Activated CD4-positive, CD25-positive, alpha-beta regulatory T cell treated with anti-CD3 and anti-CD28 coated beads, Interleukin-2, amount 50 U/mL, for 16 hours (primary cell): ENCODE measurements at regions not wholly inside any gene's neighbourhood (a gene's known extent, or its start where the extent isn't known, plus 50 kb on each side); places are given as distances from the start of the nearest gene placed in this dataset.

Experiments used
- DNase-seq: peaks from one replicate; pipeline ENCODE4 v3.0.0-alpha.2; 2020; ENCODE audit warnings: low read depth, low spot score

DNA sequence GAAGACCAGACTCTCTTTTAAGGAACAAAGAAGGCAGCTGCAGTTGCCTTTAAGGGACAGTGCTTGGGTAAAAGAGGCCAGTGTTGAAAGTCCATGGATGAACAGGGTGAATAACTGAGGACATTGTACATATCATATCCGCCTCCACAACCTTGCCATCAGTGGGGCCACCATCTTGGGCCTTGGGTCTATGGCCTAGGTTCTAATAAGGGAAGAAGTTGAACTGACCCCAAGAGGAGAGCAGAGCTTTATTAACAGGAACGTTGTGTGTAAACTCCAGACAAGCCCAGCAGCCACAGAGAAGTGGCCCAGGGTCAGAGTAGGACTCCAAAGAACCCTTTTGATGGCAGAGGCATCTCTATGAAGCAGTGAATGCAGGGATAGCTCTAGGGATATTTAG, 332.8 kb downstream of the CYP26B1 start:
- no peak for DNase-seq

GRCh38 chr2:71813807-71814470, 333.7 kb downstream of the CYP26B1 start:
- no peak for DNase-seq

GRCh38 chr2:71813315-71813714, 334.3 kb downstream of the CYP26B1 start:
- no peak for DNase-seq

GRCh38 chr2:71812736-71813135, 334.9 kb downstream of the CYP26B1 start:
- no peak for DNase-seq

- no peak for DNase-seq
Measured at GRCh38 chr2:71811726-71812125, 335.9 kb downstream of the CYP26B1 start.

GRCh38 chr2:71811157-71811556, 336.5 kb downstream of the CYP26B1 start:
- no peak for DNase-seq

DNA sequence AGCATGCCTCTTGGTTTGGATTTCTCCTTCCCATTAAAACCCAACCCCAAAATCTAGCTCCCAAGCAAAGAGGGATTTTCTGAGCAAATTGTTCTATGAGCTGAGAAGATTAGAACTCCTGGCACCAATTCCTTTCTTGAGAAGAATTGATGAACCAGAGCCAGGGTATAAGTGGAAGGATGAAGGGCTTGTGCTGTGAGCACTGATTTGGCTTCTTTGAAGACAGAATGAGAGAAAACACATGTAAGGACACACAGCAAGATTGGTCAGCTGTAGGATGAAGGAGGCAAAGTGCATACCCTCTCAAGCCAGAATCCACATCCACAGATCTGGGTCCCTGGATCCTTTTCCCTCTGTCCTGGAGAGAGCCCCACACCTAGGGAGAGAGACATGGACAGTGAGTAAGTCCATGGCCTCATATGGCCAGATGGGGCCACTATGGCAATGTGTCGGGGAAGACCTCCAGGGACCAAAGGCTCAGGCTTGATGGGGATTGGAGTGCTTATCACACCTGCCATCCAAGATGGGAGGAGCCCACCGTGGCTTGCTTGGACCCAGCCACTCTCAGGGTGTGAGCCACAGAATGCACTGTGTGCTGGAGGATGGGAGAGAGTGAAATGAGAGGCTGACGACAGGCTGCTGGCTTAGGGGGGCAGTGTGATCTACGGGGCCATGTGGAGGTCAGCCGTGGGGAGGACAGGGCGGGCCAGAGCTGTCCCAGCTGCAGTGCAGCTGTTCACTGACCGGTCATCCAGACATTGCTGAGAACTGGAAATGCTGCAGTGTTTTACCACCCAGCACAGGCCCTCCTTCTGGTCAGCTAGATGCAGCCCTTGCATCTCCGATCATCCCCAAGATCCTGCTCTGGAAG, 339.8 kb downstream of the CYP26B1 start:
- DNase-seq, result no peak

- DNase-seq, result no peak
Measured at GRCh38 chr2:71806432-71806831, 341.2 kb downstream of the CYP26B1 start.

DNA sequence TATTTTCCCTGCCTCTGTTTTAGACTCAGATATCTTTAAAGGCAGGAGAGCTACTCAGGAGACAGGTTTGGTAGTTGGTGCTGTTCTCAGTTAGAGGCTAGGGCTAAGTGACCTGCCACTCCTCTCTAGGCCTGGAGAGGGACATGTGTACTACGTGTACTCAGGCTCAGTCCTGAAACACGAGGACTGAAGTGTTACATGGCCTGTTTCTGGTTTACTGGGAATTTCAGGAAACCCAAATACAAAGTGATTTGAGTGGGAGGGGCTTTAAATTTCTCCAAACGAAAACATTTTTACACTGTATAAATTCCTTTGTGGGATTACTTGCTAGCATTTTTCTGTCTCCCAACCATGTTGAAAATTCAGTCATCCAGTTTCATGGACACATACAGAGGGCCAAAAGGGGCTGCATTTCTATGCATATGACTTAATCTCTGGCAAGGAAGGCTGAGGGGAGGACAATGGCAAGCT, 343.3 kb downstream of the CYP26B1 start:
- no peak for DNase-seq

DNA sequence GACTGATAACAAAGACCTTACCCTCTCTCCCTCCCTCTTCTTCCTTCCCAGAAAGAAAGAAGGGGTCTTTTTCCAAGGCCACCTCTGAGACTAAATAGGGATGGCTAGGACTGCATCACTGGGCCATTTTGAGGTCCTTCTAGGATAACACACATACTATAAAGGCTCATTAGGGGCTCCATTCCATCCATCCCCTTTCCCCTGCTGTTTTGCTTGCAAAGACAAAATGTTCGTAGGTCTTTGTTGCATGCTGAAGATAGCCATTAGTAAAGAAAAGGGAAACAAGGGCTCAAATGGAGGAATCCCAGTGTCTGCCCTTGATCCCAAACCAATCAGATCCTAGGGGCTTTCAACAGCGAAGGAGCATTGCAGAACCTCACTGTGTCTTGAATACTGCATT, 344.3 kb downstream of the CYP26B1 start:
- no peak for DNase-seq

GRCh38 chr2:71802556-71802955, 345.1 kb downstream of the CYP26B1 start:
- DNase-seq, result no peak

DNA sequence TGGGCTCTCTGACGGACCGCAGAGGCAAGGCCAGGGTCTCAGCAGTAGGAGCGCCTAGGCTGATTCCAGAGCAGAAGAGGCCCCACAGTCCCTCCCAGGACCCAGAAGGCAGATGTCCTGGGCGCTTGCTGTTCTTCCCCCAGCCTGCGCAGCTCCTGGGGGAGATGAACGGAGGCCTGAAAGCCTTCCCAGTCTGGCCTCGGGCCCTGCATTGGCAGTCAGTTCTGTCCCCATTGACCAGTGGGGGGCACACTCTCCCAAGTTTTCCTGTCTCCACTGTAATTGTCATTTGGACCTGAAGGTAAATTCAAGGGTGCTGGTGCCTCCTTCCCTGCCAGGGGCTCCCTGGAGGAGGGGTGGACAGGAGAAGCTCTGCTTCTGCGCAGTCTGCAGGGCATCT, 345.7 kb downstream of the CYP26B1 start:
- no peak for DNase-seq

- DNase-seq, result no peak
Measured at GRCh38 chr2:71801556-71801955, 346.1 kb downstream of the CYP26B1 start.

GRCh38 chr2:71800851-71801250, 346.8 kb downstream of the CYP26B1 start:
- no peak for DNase-seq

- DNase-seq, result no peak
Measured at GRCh38 chr2:71800106-71800809, 346.9 kb downstream of the DYSF start.

DNA sequence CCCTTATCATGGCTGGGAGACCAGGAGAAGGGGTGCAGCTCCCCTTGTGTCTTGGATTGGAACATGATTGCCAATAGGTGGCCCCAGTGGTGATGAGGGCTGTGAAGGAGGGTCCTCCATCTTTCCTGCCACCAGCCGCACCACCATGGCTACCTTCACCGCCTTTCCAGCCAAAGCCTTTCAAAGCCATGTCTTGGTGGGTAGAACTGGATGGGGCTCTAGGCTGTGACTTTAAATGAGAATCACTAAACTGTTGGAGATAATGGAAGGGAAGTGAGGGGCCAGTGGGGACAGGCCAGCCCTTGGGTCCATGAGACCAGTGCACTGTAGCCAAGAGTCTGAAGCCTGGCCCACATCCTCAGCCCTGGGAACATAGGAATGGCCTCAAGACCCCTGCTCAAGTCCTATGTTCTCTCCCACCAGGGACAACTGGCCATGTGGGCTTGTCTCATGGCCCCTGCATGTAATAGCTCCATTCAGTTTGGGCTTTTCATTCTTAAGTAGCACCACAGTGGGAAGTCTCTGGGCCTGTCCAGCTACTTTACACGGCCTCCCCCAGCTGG, 345.7 kb downstream of the DYSF start:
- DNase-seq, result no peak

DNA sequence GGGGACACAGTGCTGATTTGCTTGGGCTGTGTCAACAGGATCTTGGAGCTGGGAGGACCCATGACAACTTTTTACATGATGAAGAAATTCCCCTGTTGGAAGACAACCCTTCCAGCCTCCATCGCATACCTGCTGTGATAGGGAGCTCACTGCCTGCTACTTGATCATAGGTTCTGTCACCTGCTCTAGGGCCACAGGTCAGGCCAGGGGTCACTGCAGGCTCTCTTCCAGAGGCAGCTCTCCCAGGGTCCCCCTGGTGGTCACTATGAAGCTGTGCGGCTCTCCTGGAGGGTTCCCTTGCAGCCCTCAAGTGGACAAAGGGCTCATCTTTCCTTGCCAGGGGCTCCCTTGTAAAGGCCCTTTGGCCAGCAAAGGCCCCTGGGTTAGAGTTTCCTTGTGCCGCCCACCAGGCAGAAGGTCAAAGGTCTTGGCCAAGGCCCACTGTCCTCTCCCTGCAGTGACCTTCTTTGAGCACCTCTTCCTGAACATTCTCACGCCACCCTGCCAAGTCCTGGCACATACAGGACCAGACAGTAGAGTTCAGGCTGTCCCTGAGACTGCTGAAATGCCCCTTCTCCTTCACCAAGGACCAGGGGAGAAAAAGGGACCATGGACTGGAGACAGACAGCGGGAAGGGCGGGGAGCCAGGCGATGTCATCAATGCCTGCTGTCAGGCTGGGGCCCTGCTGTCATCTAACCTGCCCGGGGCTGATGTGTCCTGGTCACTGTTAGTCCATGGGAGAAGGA, 345.1 kb downstream of the DYSF start:
- no peak for DNase-seq

GRCh38 chr2:71797035-71797810, 343.9 kb downstream of the DYSF start:
- no peak for DNase-seq

DNA sequence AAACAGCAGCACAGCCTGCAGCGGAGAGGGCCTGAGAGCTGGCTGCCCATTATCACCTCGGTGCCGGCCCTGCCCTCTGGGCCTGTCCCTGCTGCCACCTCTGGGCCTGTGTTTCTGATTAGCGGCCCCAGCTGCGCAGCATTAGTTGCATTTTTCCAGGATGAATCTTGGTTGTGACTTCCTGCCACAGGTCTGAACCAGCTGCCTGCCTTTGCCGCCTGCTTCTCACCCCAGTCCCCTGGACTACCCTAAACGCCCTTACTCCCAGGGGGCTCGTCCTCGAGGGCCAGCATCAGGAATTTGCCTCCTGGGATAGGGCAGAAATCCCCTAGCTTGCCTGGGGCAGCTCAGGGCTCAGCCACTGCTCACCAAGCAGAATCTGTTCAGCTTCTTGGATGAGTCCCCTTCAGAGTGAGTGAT, 342.8 kb downstream of the DYSF start:
- no peak for DNase-seq

DNA sequence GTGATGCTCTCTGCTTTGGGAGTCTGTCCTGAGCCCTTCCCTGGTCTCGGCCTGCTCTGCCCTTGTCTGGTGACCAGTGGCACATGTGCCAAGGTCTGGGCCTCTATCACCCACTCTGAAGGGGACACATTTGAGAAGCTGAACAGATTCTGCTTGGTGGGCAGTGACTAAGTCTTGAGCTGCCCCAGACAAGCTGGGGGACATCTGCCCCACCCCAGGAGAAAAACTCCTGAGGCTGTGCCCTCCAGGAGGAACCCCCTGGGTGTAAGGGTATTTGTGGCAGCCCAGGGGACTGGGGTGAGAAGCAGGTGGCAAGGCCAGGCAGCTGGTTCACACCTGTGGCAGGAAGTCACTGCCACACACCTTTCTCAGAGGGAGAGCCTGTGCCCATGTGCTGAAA, 342.1 kb downstream of the DYSF start:
- no peak for DNase-seq

DNA sequence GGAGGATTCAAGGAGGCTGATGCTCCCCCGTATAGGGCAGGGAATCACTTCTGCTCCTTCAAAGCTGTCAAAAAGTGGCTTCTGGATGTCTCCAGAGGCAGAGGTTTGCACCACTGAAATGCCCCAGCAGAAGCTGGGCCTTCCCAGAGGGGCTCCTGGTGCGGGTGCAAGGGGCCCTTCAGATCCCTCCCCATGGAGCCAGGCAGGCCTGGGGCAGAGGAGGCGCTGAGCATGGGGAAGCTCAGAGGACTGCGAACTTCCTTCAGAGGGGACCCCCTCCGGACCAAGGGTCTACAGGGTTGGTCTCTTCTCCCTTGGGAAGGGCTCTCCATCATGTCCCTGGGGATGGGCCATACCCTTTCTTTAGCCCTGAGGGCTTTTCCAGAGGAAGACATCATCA, 341.2 kb downstream of the DYSF start:
- no peak for DNase-seq
